ENCODE measurements at regions not wholly inside any gene's neighbourhood (a gene's known extent, or its start where the extent isn't known, plus 50 kb on each side); places are given as distances from the start of the nearest gene placed in this dataset.

- no peak for TF ChIP-seq CTCF (IDR thresholded peaks at IDR 0.05)
- no peak overlapping the region for H3K9ac ChIP-seq (ENCODE audit: insufficient read depth, low read length, poor library complexity, severe bottlenecking)
- intact Hi-C loops (cut with micrococcal nuclease) = no loop called here
- H3K9me3 Mint-ChIP-seq = peaks cover 2 to 14% (median 3%) of the 10 kb centered on the region in 7 donors
- no peaks in the 10 kb centered on the region for H3K4me1 ChIP-seq (ENCODE audit: control insufficient read depth in 1 of 2, insufficient read depth in 2 of 2, low read length in 2 of 2)
- DNase-seq = no peak
- no peak overlapping the region for H3K4me3 ChIP-seq (replicated peaks in 1 of 3; ENCODE audit: low read depth in 2 of 3, low read length in 3 of 3)
- WGBS (ENCODE audit: insufficient coverage) = 87% methylated on average over 5 of the region's 6 CpGs
- no peaks in the 10 kb centered on the region for H3K4me1 Mint-ChIP-seq
- no peaks in the 10 kb centered on the region for H3K79me2 ChIP-seq (ENCODE audit: insufficient read depth, low read length)
- H3K36me3 Mint-ChIP-seq = no peaks in the 10 kb centered on the region
- H4K20me1 ChIP-seq (ENCODE audit: insufficient read depth, low read length) = no peaks in the 10 kb centered on the region
- no peaks in the 10 kb centered on the region for H3K36me3 ChIP-seq (replicated peaks in 1 of 2; ENCODE audit: control insufficient read depth in 1 of 2, insufficient read depth in 2 of 2, low read length in 2 of 2)
- no peak overlapping the region for H3K27ac Mint-ChIP-seq
- H3K9me3 ChIP-seq (replicated peaks in 1 of 2; ENCODE audit: control insufficient read depth in 1 of 2, insufficient read depth in 1 of 2, low read length in 2 of 2) = no peaks in the 10 kb centered on the region
- no peak overlapping the region for H3K27ac ChIP-seq (ENCODE audit: low read depth in 1 of 2, low read length in 2 of 2)
- H2AFZ ChIP-seq (ENCODE audit: insufficient read depth, low read depth, low read length, poor library complexity, severe bottlenecking) = no peak overlapping the region
- H3K27me3 ChIP-seq (ENCODE audit: control insufficient read depth in 2 of 2, insufficient read depth in 2 of 2, low read length in 2 of 2) = peaks cover 0 to 2% of the 10 kb centered on the region in 2 donors
- H3K27me3 Mint-ChIP-seq (ENCODE audit: low read depth in 3 of 3) = peaks cover 0 to 5% (median 5%) of the 10 kb centered on the region in 3 donors
- no peak overlapping the region for H3K4me3 Mint-ChIP-seq
- no peak overlapping the region for H3K4me2 ChIP-seq (replicated peaks; ENCODE audit: extremely low read depth, low read length, poor library complexity, severe bottlenecking)
Observed at GRCh38 chr18:76126327-76126726, 368.7 kb downstream of the ZNF516 start.

GRCh38 chr18:76121011-76121410 lies 374.0 kb downstream of the ZNF516 start:
- Histone ChIP-seq H4K20me1 (ENCODE audit: insufficient read depth, low read length) (no peaks in the 10 kb centered on the region), H2AFZ (ENCODE audit: insufficient read depth, low read depth, low read length, poor library complexity, severe bottlenecking) (no peak overlapping the region), H3K27ac (ENCODE audit: low read depth in 1 of 2, low read length in 2 of 2) (no peak overlapping the region), H3K9me3 (replicated peaks in 1 of 2; ENCODE audit: control insufficient read depth in 1 of 2, insufficient read depth in 1 of 2, low read length in 2 of 2) (no peaks in the 10 kb centered on the region), H3K79me2 (ENCODE audit: insufficient read depth, low read length) (no peaks in the 10 kb centered on the region), H3K27me3 (ENCODE audit: control insufficient read depth in 2 of 2, insufficient read depth in 2 of 2, low read length in 2 of 2) (peaks cover 0 to 2% of the 10 kb centered on the region in 2 donors), H3K9ac (ENCODE audit: insufficient read depth, low read length, poor library complexity, severe bottlenecking) (no peak overlapping the region), H3K36me3 (replicated peaks in 1 of 2; ENCODE audit: control insufficient read depth in 1 of 2, insufficient read depth in 2 of 2, low read length in 2 of 2) (no peaks in the 10 kb centered on the region), H3K4me1 (ENCODE audit: control insufficient read depth in 1 of 2, insufficient read depth in 2 of 2, low read length in 2 of 2) (no peaks in the 10 kb centered on the region), H3K4me2 (replicated peaks; ENCODE audit: extremely low read depth, low read length, poor library complexity, severe bottlenecking) (no peak overlapping the region), H3K4me3 (replicated peaks in 1 of 3; ENCODE audit: low read depth in 2 of 3, low read length in 3 of 3) (no peak overlapping the region)
- 84% methylated on average over 4 of the region's 5 CpGs for WGBS (ENCODE audit: insufficient coverage)
- H3K36me3 Mint-ChIP-seq = no peaks in the 10 kb centered on the region
- H3K27me3 Mint-ChIP-seq (ENCODE audit: low read depth in 3 of 3) = peaks cover 0 to 5% (median 2%) of the 10 kb centered on the region in 3 donors
- no peak overlapping the region for H3K4me3 Mint-ChIP-seq
- TF ChIP-seq CTCF (IDR thresholded peaks at IDR 0.05) = no peak
- peaks cover 0 to 4% (median 3%) of the 10 kb centered on the region in 7 donors for H3K9me3 Mint-ChIP-seq
- DNase-seq = no peak
- intact Hi-C loops (cut with micrococcal nuclease) = no loop called here
- H3K4me1 Mint-ChIP-seq = no peaks in the 10 kb centered on the region
- H3K27ac Mint-ChIP-seq = no peak overlapping the region
